ENCODE measurements at regions not wholly inside any gene's neighbourhood (a gene's known extent, or its start where the extent isn't known, plus 50 kb on each side); places are given as distances from the start of the nearest gene placed in this dataset.

DNA sequence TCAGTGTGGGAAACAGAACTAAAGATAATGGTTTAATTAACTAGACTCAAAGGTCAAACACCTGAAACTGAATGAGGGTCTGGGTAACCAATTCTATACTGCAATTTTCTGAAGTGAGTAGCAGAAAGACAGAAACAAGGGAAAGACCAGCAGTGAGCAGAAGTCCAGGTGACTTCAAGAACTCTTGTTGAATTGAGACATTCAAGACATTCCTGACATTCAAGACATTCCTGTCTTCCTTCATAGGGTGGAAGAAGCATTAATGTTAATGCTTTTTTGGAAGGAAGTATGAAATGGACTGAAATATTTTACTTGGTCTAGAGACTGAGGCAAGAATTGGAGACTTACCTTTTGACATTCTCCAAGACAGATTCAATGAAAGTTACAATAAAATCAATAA is 529.9 kb upstream of the MMS22L start:
- H3K4me3 Mint-ChIP-seq = no peak overlapping the region
- H3K36me3 Mint-ChIP-seq (ENCODE audit: low read depth) = no peaks in the 10 kb centered on the region
- H3K4me1 Mint-ChIP-seq (ENCODE audit: low read depth) = no peaks in the 10 kb centered on the region
- no peak for DNase-seq
- peaks cover 39% of the 10 kb centered on the region for H3K9me3 Mint-ChIP-seq
- TF ChIP-seq, protein P1, sequence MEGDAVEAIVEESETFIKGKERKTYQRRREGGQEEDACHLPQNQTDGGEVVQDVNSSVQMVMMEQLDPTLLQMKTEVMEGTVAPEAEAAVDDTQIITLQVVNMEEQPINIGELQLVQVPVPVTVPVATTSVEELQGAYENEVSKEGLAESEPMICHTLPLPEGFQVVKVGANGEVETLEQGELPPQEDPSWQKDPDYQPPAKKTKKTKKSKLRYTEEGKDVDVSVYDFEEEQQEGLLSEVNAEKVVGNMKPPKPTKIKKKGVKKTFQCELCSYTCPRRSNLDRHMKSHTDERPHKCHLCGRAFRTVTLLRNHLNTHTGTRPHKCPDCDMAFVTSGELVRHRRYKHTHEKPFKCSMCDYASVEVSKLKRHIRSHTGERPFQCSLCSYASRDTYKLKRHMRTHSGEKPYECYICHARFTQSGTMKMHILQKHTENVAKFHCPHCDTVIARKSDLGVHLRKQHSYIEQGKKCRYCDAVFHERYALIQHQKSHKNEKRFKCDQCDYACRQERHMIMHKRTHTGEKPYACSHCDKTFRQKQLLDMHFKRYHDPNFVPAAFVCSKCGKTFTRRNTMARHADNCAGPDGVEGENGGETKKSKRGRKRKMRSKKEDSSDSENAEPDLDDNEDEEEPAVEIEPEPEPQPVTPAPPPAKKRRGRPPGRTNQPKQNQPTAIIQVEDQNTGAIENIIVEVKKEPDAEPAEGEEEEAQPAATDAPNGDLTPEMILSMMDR (IDR thresholded peaks at IDR 0.05) = no peak
- H3K27ac Mint-ChIP-seq = no peak overlapping the region
- peaks cover 1% of the 10 kb centered on the region; the same call in 1 of the 2 replicates for H3K27me3 Mint-ChIP-seq (ENCODE audit: insufficient read depth)

GRCh38 chr6:97813889-97814567 is 531.0 kb upstream of the MMS22L start:
- Mint-ChIP-seq H3K36me3 (ENCODE audit: low read depth) (no peaks in the 10 kb centered on the region), H3K27me3 (ENCODE audit: insufficient read depth) (peaks cover 1% of the 10 kb centered on the region; the same call in 1 of the 2 replicates), H3K9me3 (peaks cover 31% of the 10 kb centered on the region), H3K27ac (no peak overlapping the region), H3K4me1 (ENCODE audit: low read depth) (no peaks in the 10 kb centered on the region), H3K4me3 (no peak overlapping the region)
- TF ChIP-seq, protein P1 (IDR thresholded peaks at IDR 0.05) = no peak
- no peak for DNase-seq

DNA sequence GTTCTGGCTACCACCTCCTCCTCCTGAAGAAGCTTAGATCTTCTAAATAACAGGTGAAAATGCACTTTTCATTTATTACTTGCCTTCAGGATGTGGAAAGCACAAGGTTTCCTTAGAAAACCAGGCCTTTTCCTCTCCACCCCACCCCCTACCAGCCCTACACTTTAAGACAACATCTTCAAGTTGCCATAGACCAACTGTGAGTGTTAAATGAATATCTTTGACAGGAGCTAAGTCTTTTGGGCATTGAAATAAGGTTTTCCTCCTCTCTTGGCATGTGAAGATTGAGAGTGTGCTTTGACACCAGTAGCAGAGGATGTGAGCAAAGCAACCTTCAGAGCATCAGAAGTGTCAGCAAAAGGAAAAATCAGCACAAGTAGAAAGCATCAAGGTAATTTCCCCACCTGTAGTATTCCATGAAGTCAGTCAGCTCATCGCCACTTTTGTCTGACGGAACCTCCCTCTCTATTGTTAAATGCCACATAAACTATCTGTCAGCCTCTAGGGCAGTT is 532.3 kb upstream of the MMS22L start:
- Mint-ChIP-seq H3K9me3 (peaks cover 37% of the 10 kb centered on the region), H3K27ac (no peak overlapping the region), H3K27me3 (ENCODE audit: insufficient read depth) (no peaks in the 10 kb centered on the region; the same call in 1 of the 2 replicates), H3K4me3 (no peak overlapping the region), H3K36me3 (ENCODE audit: low read depth) (no peaks in the 10 kb centered on the region), H3K4me1 (ENCODE audit: low read depth) (no peaks in the 10 kb centered on the region)
- TF ChIP-seq, protein P1 (IDR thresholded peaks at IDR 0.05) = no peak
- DNase-seq = no peak

GRCh38 chr6:97816526-97816925 is 533.5 kb upstream of the MMS22L start:
- H3K36me3 Mint-ChIP-seq (ENCODE audit: low read depth) = no peaks in the 10 kb centered on the region
- no peak overlapping the region for H3K27ac Mint-ChIP-seq
- H3K4me3 Mint-ChIP-seq = no peak overlapping the region
- DNase-seq = no peak
- no peaks in the 10 kb centered on the region; the same call in 1 of the 2 replicates for H3K27me3 Mint-ChIP-seq (ENCODE audit: insufficient read depth)
- peaks cover 33% of the 10 kb centered on the region for H3K9me3 Mint-ChIP-seq
- TF ChIP-seq, protein P1 (IDR thresholded peaks at IDR 0.05) = no peak
- no peaks in the 10 kb centered on the region for H3K4me1 Mint-ChIP-seq (ENCODE audit: low read depth)

DNA sequence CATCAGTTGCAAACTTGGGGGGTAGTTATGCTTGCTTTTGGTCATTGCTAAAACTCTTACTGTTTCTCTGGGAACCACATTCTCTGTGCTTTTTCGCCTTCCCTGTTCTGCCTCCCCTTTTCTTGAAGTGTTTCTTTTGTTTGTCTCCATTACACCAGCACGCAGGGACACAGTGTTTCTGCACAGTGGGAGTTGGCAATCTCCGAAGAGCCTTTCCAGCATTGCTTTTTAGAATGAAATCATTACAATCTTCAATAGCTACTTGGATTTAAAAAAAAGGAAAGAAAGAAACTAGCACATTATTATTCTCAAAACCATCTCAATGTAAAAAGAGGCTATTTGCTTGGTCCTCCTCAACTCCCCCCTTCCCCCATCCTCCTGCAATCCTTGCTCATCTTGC is 536.7 kb upstream of the MMS22L start:
- H3K27ac Mint-ChIP-seq = no peak overlapping the region
- no peaks in the 10 kb centered on the region for H3K36me3 Mint-ChIP-seq (ENCODE audit: low read depth)
- no peaks in the 10 kb centered on the region for H3K4me1 Mint-ChIP-seq (ENCODE audit: low read depth)
- peaks cover 20% of the 10 kb centered on the region for H3K9me3 Mint-ChIP-seq
- no peak for DNase-seq
- TF ChIP-seq, protein P1 (IDR thresholded peaks at IDR 0.05) = no peak
- no peaks in the 10 kb centered on the region for H3K27me3 Mint-ChIP-seq (ENCODE audit: insufficient read depth)
- H3K4me3 Mint-ChIP-seq = no peak overlapping the region
